Heart right ventricle (tissue), 16 donors: ENCODE measurements at regions not wholly inside any gene's neighbourhood (a gene's known extent, or its start where the extent isn't known, plus 50 kb on each side); places are given as distances from the start of the nearest gene placed in this dataset.
A peak's percentile ranks its signal among the peaks of the same experiment; 100 is the strongest.

Source experiments
- ATAC-seq, 8 donors: fragments of 200-7000 bp; cut with Tn5 transposase; one replicate each; pipeline ENCODE4 v1.9.1; 2020; ENCODE audit warnings: mild to moderate bottlenecking in 8 of 8, moderate library complexity in 8 of 8, moderate number of reproducible peaks in 1 of 8
- DNase-seq, 2 donors: peaks; one replicate each; pipeline ENCODE4 v3.0.0-alpha.2; 2020
- H3K27ac ChIP-seq, 10 donors: fragments of 200-600 bp; sonication (generic) in 2 of 10; one replicate each; pipeline versions ENCODE4 v1.5.0 to v1.8.0; 2020 to 2022; ENCODE audit warnings: mild to moderate bottlenecking in 3 of 10
- H3K27me3 ChIP-seq, 7 donors: fragments of 200-600 bp; one replicate each; pipeline ENCODE4 v1.8.0; 2021 to 2022; ENCODE audit warnings: mild to moderate bottlenecking in 2 of 7
- H3K36me3 ChIP-seq, 9 donors: fragments of 200-600 bp; sonication (generic) in 1 of 9; one replicate each; pipeline versions ENCODE4 v1.5.0 to v1.8.0; 2020 to 2022; ENCODE audit warnings: mild to moderate bottlenecking in 2 of 9
- H3K4me1 ChIP-seq, 9 donors: fragments of 200-600 bp; sonication (generic) in 1 of 9; one replicate each; pipeline versions ENCODE4 v1.5.0 to v1.8.0; 2020 to 2022; ENCODE audit warnings: mild to moderate bottlenecking in 4 of 9
- H3K4me3 ChIP-seq, 10 donors: fragments of 200-600 bp; sonication (generic) in 2 of 10; one replicate each; pipeline versions ENCODE4 v1.5.0 to v1.8.0; 2020 to 2022; ENCODE audit warnings: mild to moderate bottlenecking in 7 of 10, moderate library complexity in 2 of 10
- H3K9me3 ChIP-seq, 11 donors: fragments of 200-600 bp in 10 of 11; sonication (generic) in 2 of 11; one replicate each; pipeline versions ENCODE4 v1.5.0 to v1.8.0; 2013 to 2022; ENCODE audit warnings: mild to moderate bottlenecking in 2 of 11, control low read depth in 1 of 11, moderate library complexity in 1 of 11
- WGBS, 2 donors: extraction: QIAGEN DNeasy Blood & Tissue Kit; methylation state at CpG; one replicate each; pipeline ENCODE4 v1.1.7; 2013; ENCODE audit warnings: inconsistent platforms in 1 of 2; 5-methylcytosine and 5-hydroxymethylcytosine counted together
- intact Hi-C, 10 donors: fragments of 100-400 bp; cut with DNase I; formaldehyde crosslinking; loops; one replicate each; pipeline versions ENCODE4 v1.11.1 to v1.14.2; 2022
- TF ChIP-seq, protein P1 (sequence below), 9 donors: fragments of 200-600 bp; sonication (generic) in 2 of 9; IDR thresholded peaks; one replicate each; pipeline versions ENCODE4 v1.5.0 to v1.8.0; 2021 to 2022; ENCODE audit warnings: antibody characterized with exemption in 9 of 9, mild to moderate bottlenecking in 5 of 9, moderate library complexity in 1 of 9
- donor health status: Arrhythmogenic right ventricular cardiomyopathy.
- donor health status: ischemic (EF 13 %, LVEDD 7.1; RV severe dilation, severe dysfunction).
- donor health status: healthy with polysubstance abuse.
- donor health status: DM: no; HTN: yes; CAD: no.
- donor health status: DM: no; HTN: no; CAD: no.
- donor health status: ischemic (EF 25% LVEDD 6.9; RV normal size, moderate dysfunction).
- donor health status: ischemic (EF 25% LVEDD 5.7; RV mildly dilated, moderate dysfunction).
- donor health status: healthy.
- donor health status: DM: yes; HTN: yes; CAD: no.
- donor health status: Ischemic cardiomyopathy.
- donor health status: ischemic (EF 35%, LVEDD 5.7; RV mildly dilated, moderate dysfunction).
- donor health status: nonischemic (EF 11% LVEDD 7.7; RV severe dilation, severe dysfunction).
- donor health status: DM: yes; HTN: yes; CAD: no.
- donor health status: PGD.
- donor health status: ischemic (EF 29% LVEDD 5.4; RV normal size, mild dysfunction).
- donor health status: nonischemic (EF 23%, LVEDD 6.1; RV moderate dilation, normal function).

GRCh38 chr5:143474616-143475015, 71.1 kb upstream of the NR3C1 start:
- ATAC-seq (no peak), DNase-seq (no peak)
- WGBS, 2 donors: 75 to 76% methylated on average over 3 of the region's 3 CpGs
- intact Hi-C loops: no loop called here
- no peaks in the 10 kb centered on the region for H3K27me3 ChIP-seq
- no peak overlapping the region for H3K4me3 ChIP-seq
- no peak overlapping the region for H3K27ac ChIP-seq
- TF ChIP-seq, protein P1, sequence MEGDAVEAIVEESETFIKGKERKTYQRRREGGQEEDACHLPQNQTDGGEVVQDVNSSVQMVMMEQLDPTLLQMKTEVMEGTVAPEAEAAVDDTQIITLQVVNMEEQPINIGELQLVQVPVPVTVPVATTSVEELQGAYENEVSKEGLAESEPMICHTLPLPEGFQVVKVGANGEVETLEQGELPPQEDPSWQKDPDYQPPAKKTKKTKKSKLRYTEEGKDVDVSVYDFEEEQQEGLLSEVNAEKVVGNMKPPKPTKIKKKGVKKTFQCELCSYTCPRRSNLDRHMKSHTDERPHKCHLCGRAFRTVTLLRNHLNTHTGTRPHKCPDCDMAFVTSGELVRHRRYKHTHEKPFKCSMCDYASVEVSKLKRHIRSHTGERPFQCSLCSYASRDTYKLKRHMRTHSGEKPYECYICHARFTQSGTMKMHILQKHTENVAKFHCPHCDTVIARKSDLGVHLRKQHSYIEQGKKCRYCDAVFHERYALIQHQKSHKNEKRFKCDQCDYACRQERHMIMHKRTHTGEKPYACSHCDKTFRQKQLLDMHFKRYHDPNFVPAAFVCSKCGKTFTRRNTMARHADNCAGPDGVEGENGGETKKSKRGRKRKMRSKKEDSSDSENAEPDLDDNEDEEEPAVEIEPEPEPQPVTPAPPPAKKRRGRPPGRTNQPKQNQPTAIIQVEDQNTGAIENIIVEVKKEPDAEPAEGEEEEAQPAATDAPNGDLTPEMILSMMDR (IDR thresholded peaks at IDR 0.05): no peak
- H3K4me1 ChIP-seq: peaks cover 0 to 17% (median 0%) of the 10 kb centered on the region in 9 donors
- no peaks in the 10 kb centered on the region for H3K36me3 ChIP-seq
- no peaks in the 10 kb centered on the region for H3K9me3 ChIP-seq

DNA sequence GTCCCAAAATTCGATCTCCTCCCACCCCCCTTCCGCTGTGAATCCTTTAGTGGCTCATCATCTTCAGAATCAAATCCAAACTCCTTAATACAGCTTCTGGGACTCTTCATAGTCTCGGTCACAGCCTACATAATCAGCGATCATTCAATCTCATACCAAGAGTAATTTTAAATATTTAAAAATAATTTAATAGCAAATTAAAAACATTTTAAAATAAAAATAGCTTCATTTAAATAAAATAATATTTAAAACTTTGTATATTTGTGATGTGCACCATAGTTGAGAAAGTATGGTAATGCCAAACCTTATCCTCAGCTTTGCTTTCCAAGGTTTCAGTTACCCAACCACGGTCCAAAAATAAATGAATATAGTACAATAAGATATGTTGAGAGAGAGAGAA, 70.0 kb upstream of the NR3C1 start:
- intact Hi-C loops: no loop called here
- H3K4me3 ChIP-seq: no peak overlapping the region
- TF ChIP-seq, protein P1 (IDR thresholded peaks at IDR 0.05): no peak
- no peak for ATAC-seq
- no peak for DNase-seq
- H3K4me1 ChIP-seq: peaks cover 0 to 17% (median 0%) of the 10 kb centered on the region in 9 donors
- H3K27ac ChIP-seq: no peak overlapping the region
- 85 to 96% methylated on average over 5 of the region's 5 CpGs for WGBS, 2 donors
- H3K27me3 ChIP-seq: no peaks in the 10 kb centered on the region
- no peaks in the 10 kb centered on the region for H3K9me3 ChIP-seq
- no peaks in the 10 kb centered on the region for H3K36me3 ChIP-seq

GRCh38 chr5:143472576-143472975, 69.1 kb upstream of the NR3C1 start:
- TF ChIP-seq, protein P1 (IDR thresholded peaks at IDR 0.05): no peak
- Histone ChIP-seq H3K27ac (peak overlapping the region in 1 of 10 donors; percentile 17), H3K9me3 (no peaks in the 10 kb centered on the region), H3K36me3 (no peaks in the 10 kb centered on the region), H3K4me3 (no peak overlapping the region), H3K27me3 (no peaks in the 10 kb centered on the region), H3K4me1 (peaks cover 0 to 17% (median 0%) of the 10 kb centered on the region in 9 donors)
- WGBS, 2 donors: 81 to 92% methylated on average over 1 of the region's 1 CpG
- DNase-seq (no peak), ATAC-seq (peak in 2 of 8 donors; percentile 38 to 68)
- intact Hi-C loops: no loop called here

DNA sequence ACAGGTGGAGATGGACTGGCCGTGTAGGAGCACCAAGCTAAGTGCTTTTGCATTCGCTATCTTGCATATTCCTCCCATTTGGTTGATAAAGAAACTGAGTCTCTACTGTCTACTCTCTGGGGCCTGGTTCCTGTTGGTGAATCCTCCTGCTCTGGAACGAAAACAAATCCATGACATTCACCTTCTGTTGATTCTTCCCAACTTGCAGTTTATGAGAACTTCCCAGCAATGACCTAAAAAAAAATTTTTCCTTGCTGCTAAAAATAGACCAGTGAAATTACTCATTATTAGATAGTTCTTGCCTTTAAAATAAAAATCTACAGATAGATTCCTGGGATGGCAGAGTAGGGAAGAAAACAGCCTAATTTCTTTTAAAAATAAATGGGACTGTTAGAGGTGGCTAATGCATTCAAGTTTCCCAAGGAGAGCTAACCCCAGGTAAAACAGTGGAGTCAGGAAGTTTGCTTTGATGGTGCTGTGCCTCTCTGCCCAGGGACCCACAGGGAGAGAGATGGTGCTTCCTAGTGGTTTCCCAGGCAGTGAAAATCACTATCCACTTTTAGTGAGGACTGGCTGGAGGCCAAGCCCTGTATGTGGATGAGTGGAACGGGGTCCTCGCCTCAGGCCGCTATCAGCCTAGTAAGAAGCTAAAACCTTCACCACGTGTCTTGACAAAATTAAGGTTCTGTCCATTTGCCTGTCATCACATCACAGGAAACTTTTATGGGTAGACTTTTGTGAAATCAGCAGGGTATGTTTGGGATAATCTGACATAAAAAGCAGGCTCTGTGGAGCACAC, 68.4 kb upstream of the NR3C1 start:
- DNase-seq (peak in 1 of 2 donors; percentile 16), ATAC-seq (peak in 3 of 8 donors; percentile 16 to 57 (median 34))
- H3K36me3 ChIP-seq: no peaks in the 10 kb centered on the region
- intact Hi-C loops: no loop called here
- H3K4me1 ChIP-seq: peaks cover 0 to 17% (median 0%) of the 10 kb centered on the region in 9 donors
- H3K27ac ChIP-seq: peak overlapping the region in 1 of 10 donors; percentile 33
- TF ChIP-seq, protein P1 (IDR thresholded peaks at IDR 0.05): no peak
- no peak overlapping the region for H3K4me3 ChIP-seq
- WGBS, 2 donors: 71 to 72% methylated on average over 7 of the region's 7 CpGs
- H3K9me3 ChIP-seq: no peaks in the 10 kb centered on the region
- no peaks in the 10 kb centered on the region for H3K27me3 ChIP-seq
